Osteocyte (in vitro differentiated cells): ENCODE measurements at regions not wholly inside any gene's neighbourhood (a gene's known extent, or its start where the extent isn't known, plus 50 kb on each side); places are given as distances from the start of the nearest gene placed in this dataset.

ENCODE experiments used
- DNase-seq: peaks from one replicate; pipeline ENCODE4 v3.0.0; 2021; ENCODE audit warnings: mixed read lengths; ENCODE audit not compliant: unreplicated experiment; ENCODE audit errors: extremely low spot score
- H3K27ac Mint-ChIP-seq: one replicate; pipeline ENCODE4 v1.8.0; 2021; ENCODE audit warnings: mild to moderate bottlenecking, mixed read lengths; ENCODE audit not compliant: unreplicated experiment
- H3K27me3 Mint-ChIP-seq: one replicate; pipeline ENCODE4 v1.8.0; 2021; ENCODE audit warnings: mixed read lengths; ENCODE audit not compliant: unreplicated experiment
- H3K36me3 Mint-ChIP-seq: one replicate; pipeline ENCODE4 v1.8.0; 2021; ENCODE audit warnings: mixed read lengths; ENCODE audit not compliant: unreplicated experiment
- H3K4me1 Mint-ChIP-seq: one replicate; pipeline ENCODE4 v1.8.0; 2021; ENCODE audit warnings: mixed read lengths; ENCODE audit not compliant: unreplicated experiment
- H3K4me3 Mint-ChIP-seq: one replicate; pipeline ENCODE4 v1.8.0; 2021; ENCODE audit warnings: mild to moderate bottlenecking, moderate library complexity, mixed read lengths; ENCODE audit not compliant: unreplicated experiment
- H3K9me3 Mint-ChIP-seq: one replicate; pipeline ENCODE4 v1.8.0; 2021; ENCODE audit warnings: mixed read lengths; ENCODE audit not compliant: unreplicated experiment
- TF ChIP-seq, protein P1 (sequence below): fragments of 200-600 bp; sonication (generic); IDR thresholded peaks from 2 replicates; pipeline ENCODE4 v1.5.0; 2021; ENCODE audit warnings: antibody characterized with exemption, mild to moderate bottlenecking, moderate library complexity

DNA sequence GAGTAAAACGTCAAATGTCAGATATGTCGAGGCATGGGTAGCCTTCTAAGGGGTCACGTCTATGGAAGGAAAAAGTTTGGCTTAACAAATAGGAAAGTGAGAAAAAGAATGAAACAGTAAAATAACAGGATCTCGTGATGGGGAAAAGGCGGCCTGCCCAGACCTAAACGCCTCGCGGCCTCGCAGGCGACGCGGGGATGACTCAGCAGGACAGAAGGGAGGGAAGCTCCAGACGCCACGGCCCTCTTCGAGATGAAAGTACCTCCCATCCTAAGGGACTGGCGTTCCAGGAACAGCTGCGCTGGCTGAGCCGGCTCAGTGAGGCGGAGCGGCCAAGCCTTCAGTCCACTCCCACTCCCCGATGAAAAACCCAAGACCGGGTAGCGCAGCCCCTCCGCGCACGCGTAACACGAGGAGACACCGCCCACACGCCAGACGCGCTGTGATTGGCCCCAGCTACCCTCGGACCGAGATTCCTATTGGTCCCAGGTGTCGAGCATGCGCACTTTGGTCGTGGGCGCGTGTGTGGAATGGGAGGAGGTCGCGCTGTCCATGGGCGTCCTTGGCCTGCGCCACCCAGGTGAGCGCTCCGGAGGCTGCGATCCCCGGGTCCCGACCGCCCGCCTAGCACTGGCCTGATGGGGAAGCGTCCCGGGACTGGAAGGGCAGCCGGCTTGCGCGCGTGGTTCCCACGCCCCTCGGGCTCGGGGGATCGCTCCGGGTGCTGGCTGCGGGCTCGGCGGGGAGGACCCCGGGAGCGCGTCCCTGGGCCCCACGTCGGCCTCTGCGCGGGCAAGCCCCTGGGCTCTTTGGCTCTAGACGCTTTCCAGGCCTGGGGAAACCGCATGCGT, 588.5 kb downstream of the MTRR start:
- TF ChIP-seq, protein P1, sequence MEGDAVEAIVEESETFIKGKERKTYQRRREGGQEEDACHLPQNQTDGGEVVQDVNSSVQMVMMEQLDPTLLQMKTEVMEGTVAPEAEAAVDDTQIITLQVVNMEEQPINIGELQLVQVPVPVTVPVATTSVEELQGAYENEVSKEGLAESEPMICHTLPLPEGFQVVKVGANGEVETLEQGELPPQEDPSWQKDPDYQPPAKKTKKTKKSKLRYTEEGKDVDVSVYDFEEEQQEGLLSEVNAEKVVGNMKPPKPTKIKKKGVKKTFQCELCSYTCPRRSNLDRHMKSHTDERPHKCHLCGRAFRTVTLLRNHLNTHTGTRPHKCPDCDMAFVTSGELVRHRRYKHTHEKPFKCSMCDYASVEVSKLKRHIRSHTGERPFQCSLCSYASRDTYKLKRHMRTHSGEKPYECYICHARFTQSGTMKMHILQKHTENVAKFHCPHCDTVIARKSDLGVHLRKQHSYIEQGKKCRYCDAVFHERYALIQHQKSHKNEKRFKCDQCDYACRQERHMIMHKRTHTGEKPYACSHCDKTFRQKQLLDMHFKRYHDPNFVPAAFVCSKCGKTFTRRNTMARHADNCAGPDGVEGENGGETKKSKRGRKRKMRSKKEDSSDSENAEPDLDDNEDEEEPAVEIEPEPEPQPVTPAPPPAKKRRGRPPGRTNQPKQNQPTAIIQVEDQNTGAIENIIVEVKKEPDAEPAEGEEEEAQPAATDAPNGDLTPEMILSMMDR: no peak
- no peaks in the 10 kb centered on the region for H3K36me3 Mint-ChIP-seq
- DNase-seq: no peak
- no peaks in the 10 kb centered on the region for H3K27me3 Mint-ChIP-seq
- no peak overlapping the region for H3K4me3 Mint-ChIP-seq
- H3K9me3 Mint-ChIP-seq: no peaks in the 10 kb centered on the region
- no peak overlapping the region for H3K27ac Mint-ChIP-seq
- H3K4me1 Mint-ChIP-seq: no peaks in the 10 kb centered on the region

DNA sequence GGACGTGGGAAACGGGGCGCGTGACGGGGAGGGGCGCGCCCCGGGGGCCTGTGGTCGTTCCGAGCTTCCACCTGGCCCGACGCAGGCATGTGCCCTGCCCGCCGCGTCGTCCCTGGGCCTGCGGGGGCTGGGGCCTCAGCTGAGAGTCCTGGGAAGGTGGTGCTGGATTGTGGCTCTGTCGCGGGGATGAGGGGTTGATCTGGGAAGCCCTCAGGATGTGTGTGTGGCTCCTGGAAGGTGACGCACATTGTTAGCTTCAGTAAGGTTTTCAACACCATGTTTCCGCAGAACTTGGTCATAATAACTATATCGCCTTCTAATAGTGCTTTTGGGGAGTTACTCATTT, 589.1 kb downstream of the MTRR start:
- DNase-seq: no peak
- Mint-ChIP-seq H3K27me3 (no peaks in the 10 kb centered on the region), H3K9me3 (no peaks in the 10 kb centered on the region), H3K27ac (no peak overlapping the region), H3K4me1 (no peaks in the 10 kb centered on the region), H3K36me3 (no peaks in the 10 kb centered on the region), H3K4me3 (no peak overlapping the region)
- TF ChIP-seq, protein P1: no peak

DNA sequence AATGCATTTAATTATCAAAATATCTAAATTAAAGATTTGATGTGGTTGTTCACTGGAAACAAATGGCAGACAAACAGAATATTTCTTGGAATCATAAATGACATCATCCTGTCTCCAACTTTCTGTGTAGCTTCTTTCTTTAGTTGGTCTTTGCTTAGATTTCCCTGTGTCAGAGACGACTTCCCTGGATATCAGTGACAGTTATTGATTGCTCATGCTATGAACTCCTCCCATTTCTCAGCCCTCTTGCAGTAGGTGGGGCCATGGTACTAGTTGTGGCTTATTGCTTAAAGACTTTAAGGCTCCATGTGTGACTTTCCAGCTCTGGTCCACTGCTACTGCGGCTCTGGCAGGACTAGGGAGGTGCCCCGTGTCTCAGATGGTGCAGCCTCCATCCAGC, 592.6 kb downstream of the MTRR start:
- no peaks in the 10 kb centered on the region for H3K36me3 Mint-ChIP-seq
- DNase-seq: no peak
- H3K4me1 Mint-ChIP-seq: no peaks in the 10 kb centered on the region
- no peaks in the 10 kb centered on the region for H3K9me3 Mint-ChIP-seq
- TF ChIP-seq, protein P1: no peak
- H3K27ac Mint-ChIP-seq: no peak overlapping the region
- H3K27me3 Mint-ChIP-seq: no peaks in the 10 kb centered on the region
- H3K4me3 Mint-ChIP-seq: no peak overlapping the region

DNA sequence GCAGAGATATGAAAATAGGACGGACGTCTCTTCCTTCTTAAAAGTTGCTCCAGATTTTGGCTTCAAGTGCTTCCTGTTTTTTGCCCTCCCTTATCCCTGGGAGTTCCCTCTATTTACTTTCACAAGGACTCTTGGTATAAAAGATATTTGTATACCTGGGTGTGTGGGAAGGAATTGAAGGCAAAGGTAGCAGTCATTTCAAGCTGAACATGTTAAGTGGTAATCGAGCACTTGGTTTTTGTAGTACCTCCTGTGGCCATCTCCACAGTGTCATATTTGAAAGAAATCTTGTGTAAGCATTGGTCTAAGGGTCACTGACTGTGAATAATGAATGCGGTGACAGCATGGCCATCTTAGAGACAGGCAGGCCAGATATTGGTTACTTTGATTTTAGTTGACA, 593.6 kb downstream of the MTRR start:
- DNase-seq: no peak
- Mint-ChIP-seq H3K27ac (no peak overlapping the region), H3K4me1 (no peaks in the 10 kb centered on the region), H3K27me3 (no peaks in the 10 kb centered on the region), H3K36me3 (no peaks in the 10 kb centered on the region), H3K9me3 (no peaks in the 10 kb centered on the region), H3K4me3 (no peak overlapping the region)
- TF ChIP-seq, protein P1: no peak

DNA sequence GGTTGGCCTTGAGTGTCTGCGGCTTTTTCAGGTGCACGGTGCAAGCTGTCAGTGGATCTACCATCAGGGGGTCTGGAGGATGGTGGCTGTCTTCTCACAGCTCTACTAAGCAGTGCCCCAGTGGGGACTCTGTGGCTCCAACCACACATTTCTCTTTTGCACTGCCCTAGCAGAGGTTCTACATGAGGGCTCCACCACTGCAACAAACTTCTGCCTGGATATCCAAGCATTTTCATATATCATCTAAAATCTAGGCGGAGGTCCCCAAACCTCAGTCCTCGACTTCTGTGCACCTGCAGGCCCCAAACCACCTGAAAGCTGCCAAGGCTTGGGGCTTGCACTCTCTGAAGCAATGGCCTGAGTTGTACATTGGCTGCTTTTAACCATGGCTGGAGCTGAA, 601.5 kb downstream of the MTRR start:
- TF ChIP-seq, protein P1: no peak
- no peak overlapping the region for H3K27ac Mint-ChIP-seq
- no peak overlapping the region for H3K4me3 Mint-ChIP-seq
- peaks cover 10% of the 10 kb centered on the region for H3K9me3 Mint-ChIP-seq
- no peaks in the 10 kb centered on the region for H3K36me3 Mint-ChIP-seq
- DNase-seq: no peak
- no peaks in the 10 kb centered on the region for H3K27me3 Mint-ChIP-seq
- H3K4me1 Mint-ChIP-seq: no peaks in the 10 kb centered on the region
